NCI-H1436 (cell line): ENCODE measurements at regions not wholly inside any gene's neighbourhood (a gene's known extent, or its start where the extent isn't known, plus 50 kb on each side); places are given as distances from the start of the nearest gene placed in this dataset.
A peak's percentile ranks its signal among the peaks of the same experiment; 100 is the strongest.
"Not testable (repeated sequence)": the region's sequence is repeated elsewhere in the genome, so short reads cannot be mapped to it uniquely, and the experiment has no call there.

Source experiments
- DNase-seq: peaks from one replicate; lab custom pipeline; 2025; lab: John Stamatoyannopoulos, UW

DNA sequence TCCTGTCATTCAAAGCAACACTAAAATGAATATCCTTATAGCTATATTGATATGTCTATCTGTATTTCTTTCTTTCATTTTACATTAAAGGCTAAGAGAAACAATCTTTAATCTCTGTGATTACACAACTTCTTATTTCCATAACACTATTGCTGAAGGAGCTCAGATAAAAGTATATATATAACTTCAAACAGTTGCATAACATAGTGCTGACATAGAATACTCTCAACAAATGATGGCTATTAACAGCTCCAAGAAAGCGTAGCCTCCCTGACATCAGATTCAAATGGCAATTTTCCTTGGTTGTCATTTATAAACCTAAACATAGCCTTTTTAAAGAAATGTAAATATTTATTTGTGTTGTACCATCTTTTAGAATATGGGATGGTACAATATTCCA, 116.6 kb upstream of the PTPRG start:
- no peak for DNase-seq

DNA sequence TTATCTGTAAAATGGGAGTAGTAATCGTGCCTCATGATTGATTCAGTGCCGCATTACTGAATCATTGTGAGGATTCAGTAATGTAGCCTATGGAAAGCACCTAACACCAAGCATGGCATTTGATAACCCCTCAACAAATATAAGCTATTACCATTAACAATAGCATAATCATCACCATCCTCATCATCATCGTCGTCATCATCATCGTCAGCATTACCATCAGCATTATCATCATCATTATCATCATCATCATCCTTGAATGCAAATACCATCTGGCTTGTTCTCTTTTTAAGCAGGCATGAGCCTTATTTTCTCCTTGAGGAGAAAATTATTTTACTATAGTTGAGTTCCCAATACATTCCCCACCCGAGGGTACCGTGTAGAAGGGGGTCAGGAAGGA, 115.4 kb upstream of the PTPRG start:
- DNase-seq = no peak

DNA sequence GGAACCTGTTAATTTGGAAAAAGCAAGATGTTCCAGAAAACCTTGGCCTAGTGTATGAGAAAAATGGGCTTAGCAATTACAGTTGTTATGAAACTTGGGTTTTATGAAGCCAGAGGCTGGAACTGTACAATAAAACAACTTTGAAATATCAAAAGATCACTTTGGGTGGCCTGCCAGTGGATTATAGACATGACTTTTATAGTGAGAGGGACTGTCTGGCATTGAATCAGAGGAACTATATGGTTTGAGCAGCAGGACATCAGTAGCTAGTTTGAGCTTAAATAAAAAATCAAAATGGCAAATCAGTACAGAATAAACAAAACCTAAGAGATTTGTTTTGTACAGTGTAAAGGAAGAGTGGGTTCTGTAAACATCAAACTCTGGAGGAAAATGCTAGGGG, 115.0 kb upstream of the PTPRG start:
- no peak for DNase-seq

DNA sequence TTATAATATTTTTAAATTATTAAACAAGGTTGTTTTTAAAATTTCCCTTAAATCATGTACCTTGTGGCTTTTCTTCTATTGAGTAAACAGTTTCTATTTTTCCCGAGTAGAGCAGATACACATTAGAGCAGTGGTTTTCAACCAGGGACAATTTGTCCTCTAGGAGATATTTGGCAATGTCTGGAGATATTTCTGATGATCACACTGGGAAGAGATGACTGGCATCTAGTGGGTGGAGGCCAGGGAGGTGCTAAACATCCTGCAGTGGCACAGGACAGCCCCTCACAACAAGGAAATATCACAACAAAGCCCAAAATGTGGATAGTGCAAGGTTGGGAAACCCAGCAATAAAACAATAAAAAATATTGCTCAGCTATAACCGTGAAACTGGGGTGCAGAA, 113.0 kb upstream of the PTPRG start:
- DNase-seq = no peak

- no peak for DNase-seq
These were observed 111.9 kb upstream of the PTPRG start for GRCh38 chr3:61449327-61450040.

DNA sequence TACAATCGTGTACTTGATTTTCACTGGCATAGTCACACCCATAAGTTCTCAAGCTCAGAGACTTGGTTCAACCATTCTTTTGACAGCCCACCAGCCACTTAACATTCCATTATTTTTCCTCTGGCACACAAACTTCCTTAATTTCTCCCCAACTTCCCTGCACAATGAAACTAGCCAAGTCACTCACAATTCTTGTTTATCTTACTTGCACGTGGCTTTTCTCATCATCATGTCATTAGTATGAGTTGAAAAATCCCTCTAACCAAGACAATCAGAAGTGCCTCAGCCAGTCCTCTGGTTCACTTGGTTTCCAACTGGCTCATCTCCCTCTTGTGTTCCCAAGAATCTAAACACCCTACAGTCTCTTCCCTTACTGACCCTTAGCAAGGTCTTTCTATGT, 110.5 kb upstream of the PTPRG start:
- no peak for DNase-seq

GRCh38 chr3:61451841-61452240, 109.5 kb upstream of the PTPRG start:
- no peak for DNase-seq

DNA sequence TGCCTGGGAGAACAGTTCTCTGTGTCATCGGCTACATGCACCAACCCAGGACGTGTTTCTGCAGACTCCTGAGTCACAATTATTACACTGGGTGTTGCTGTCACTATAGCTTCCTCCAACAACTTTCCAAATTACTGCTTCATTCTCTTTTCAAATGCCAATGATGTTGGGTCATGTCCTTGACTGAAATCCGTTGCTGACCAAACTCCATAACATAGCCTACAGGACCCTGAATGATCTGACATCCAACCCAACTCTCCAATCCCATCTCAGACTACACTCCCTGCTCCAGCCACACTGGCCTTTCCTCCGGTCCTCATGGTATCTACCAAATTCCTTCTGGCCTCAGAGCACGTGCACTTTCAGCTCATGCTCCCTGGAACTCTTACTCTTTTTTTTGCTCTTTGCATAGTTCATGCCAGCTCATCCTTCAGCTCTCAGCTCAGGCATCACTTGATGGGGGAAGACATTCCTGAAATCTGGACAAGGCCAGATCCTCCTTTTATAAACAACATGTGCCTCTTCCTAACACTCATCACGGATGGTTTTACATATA, 108.8 kb upstream of the PTPRG start:
- DNase-seq = no peak

DNA sequence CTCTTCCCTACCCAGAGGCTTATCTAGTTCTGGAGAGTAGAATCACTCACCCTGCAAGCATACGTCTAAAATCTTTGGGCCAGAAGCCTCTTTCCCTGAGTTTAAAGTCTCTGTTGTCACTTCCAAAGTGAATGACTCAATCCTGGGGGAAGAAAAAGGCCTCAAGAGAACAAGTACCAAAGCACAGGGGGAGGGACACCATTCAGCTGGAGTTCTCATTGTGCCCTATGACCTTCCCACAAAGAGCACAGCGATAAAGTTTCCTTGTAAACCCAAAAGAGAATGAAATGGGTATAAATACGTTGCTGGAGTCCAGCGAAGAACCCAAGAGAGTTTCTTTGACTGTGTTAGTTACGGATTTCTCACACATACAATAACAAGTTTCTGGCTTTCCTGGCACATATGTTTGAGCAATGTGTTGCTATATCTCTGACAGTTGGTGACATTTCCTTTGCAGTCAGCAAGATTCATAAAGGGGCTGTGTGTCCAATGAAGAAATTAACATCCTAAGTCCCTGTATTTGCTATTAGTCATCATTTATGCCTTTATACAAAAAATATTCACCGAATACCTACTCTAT, 107.3 kb upstream of the PTPRG start:
- no peak for DNase-seq

DNA sequence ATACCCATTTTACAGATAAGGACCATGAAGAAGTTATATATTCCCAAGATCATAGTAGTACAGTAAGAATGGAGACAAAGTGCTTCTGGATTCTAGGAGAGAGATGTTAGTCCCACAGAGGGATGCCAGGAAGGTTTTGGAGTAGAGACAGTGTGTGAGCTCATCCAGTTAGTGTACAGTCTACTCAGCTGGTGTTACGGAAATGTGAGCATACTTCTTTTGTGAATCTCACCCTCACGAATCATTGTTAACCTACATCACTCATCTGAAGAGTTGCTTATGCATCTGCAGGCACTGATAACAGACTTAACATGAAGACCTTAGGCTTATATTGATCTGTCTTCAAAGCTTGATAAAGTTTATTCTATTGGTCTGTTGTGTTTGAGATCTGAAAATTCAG, 106.6 kb upstream of the PTPRG start:
- DNase-seq = no peak

DNA sequence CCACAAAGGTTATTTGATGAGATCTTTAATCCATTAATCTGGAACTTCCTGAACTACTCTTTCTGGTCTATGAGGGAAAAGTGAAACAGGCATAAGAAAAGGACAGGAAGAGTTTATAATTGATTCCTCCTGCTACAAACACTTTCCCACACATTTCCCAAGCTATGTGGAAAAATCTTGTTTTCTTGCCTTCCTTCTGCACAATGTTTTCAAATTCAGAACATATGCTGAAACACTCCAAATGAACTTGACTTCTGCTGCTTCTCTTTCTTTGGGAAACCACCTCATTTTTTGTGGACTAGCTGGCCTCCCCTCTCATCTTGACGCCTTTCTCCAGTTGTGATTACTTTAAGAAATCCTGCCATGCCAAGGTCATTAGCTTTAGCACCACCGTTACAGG, 100.7 kb upstream of the PTPRG start:
- DNase-seq = no peak

GRCh38 chr3:61463191-61463590, 98.2 kb upstream of the PTPRG start:
- no peak for DNase-seq

DNA sequence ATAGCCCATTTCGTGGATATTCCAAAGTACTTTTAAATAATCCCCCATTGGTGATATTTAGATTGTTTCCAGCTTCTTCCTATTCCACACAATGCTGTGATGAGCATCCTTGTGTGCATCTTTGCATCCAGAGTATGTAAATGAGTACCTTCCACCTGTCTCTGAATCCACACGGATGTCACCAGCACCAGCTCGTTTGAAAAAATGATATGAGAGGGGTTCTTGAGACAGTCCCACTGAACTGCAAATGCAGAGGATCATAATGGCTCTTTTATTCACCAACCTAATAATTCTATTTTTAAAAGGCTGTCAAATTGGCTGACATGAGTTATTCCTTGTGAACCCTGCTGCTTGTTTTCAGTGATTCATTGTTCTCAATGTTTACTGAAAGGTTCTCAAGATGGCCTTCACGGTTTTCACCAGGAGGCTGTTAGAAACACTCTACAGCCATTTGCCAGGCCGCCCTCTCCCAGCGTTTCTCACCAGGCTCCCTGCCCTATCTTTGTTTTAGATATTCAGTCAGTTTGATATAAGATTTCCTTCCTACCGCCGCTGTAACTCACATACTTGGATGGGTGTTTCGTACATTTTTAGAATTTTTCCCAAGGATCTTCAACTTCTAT, 96.7 kb upstream of the PTPRG start:
- peak; percentile 48 for DNase-seq

DNA sequence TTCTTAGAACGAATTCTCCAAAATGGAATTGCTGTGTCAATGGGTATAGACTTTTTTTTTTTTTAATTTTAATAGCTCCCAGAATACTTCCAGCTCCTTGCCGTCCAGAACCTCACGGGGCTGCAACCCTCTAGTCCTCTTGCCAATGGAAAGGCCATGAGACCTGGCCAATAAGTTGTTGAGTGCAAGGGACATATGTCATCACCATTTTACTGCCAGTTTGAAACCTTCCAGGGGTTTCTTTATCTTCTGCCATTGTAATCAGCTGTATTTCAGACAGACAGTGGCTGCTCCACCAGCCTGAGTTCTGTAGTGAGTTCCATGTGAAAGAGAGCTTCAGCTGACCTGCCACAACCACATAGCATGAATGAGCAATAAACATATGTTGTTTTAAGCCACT, 95.0 kb upstream of the PTPRG start:
- no peak for DNase-seq

- no peak for DNase-seq
These were observed 77.4 kb upstream of the PTPRG start for GRCh38 chr3:61483997-61484396.

DNA sequence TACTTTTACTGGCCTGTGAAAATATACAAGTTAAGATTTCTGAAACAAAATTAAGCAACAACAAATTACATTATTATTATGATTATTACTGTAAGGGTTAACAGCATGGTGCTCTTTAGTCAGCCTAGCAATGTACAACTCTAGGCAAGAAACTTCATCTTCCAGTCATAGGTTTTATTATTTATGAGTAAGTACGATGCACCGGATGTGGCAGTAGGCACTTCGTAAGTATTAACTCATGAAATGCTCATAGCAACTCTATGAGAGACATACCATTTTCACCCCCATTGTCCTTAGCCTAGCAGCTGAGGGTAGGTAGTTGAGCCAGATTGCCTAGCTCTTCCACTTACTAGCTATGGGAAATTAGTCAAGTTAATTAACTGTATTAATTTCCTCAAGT, 68.0 kb upstream of the PTPRG start:
- no peak for DNase-seq

DNA sequence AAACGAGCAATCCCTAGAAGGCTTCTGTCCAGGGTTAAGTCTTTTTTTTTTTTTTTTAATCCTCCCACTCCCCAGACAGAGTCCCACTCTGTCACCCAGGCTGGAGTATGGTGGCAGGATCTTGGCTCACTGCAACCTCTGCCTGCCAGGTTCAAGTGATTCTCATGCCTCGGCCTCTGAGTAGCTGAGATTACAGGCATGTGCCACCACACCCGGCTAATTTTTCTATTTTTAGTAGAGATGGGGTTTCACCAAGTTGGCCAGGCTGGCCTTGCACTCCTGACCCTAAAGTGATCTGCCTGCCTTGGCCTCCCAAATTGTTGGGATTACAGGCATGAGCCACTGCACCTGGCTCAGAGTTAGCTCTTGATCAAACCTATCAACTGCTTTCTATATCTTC, 67.1 kb upstream of the PTPRG start:
- not testable (repeated sequence) for DNase-seq

DNA sequence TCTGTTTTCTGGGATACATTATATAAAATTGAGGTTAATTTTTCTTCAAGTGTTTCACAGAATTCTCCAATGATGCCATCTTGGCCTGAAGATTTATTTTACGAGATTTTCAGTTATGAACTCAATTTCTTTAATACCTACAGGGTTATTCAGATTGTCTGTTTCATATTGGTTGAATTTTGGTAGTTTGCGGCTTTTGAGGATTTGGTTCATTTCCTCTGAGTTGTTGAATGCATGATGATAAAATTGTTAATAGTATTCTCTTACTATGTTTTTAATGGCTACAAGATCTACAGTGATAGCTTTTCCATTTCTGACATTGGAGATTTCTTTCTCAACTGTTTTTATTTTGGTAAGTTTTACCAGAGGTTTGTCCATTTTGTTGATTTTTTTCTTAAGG, 63.9 kb upstream of the PTPRG start:
- no peak for DNase-seq

GRCh38 chr3:61505197-61505596, 56.2 kb upstream of the PTPRG start:
- DNase-seq = no peak

GRCh38 chr3:61507946-61508345, 53.4 kb upstream of the PTPRG start:
- DNase-seq = no peak
